Heart right ventricle (tissue), 16 donors: ENCODE measurements at regions not wholly inside any gene's neighbourhood (a gene's known extent, or its start where the extent isn't known, plus 50 kb on each side); places are given as distances from the start of the nearest gene placed in this dataset.

Source experiments
- ATAC-seq, 8 donors: fragments of 200-7000 bp; cut with Tn5 transposase; one replicate each; pipeline ENCODE4 v1.9.1; 2020; ENCODE audit warnings: mild to moderate bottlenecking in 8 of 8, moderate library complexity in 8 of 8, moderate number of reproducible peaks in 1 of 8
- DNase-seq, 2 donors: peaks; one replicate each; pipeline ENCODE4 v3.0.0-alpha.2; 2020
- H3K27ac ChIP-seq, 10 donors: fragments of 200-600 bp; sonication (generic) in 2 of 10; one replicate each; pipeline versions ENCODE4 v1.5.0 to v1.8.0; 2020 to 2022; ENCODE audit warnings: mild to moderate bottlenecking in 3 of 10
- H3K27me3 ChIP-seq, 7 donors: fragments of 200-600 bp; one replicate each; pipeline ENCODE4 v1.8.0; 2021 to 2022; ENCODE audit warnings: mild to moderate bottlenecking in 2 of 7
- H3K36me3 ChIP-seq, 9 donors: fragments of 200-600 bp; sonication (generic) in 1 of 9; one replicate each; pipeline versions ENCODE4 v1.5.0 to v1.8.0; 2020 to 2022; ENCODE audit warnings: mild to moderate bottlenecking in 2 of 9
- H3K4me1 ChIP-seq, 9 donors: fragments of 200-600 bp; sonication (generic) in 1 of 9; one replicate each; pipeline versions ENCODE4 v1.5.0 to v1.8.0; 2020 to 2022; ENCODE audit warnings: mild to moderate bottlenecking in 4 of 9
- H3K4me3 ChIP-seq, 10 donors: fragments of 200-600 bp; sonication (generic) in 2 of 10; one replicate each; pipeline versions ENCODE4 v1.5.0 to v1.8.0; 2020 to 2022; ENCODE audit warnings: mild to moderate bottlenecking in 7 of 10, moderate library complexity in 2 of 10
- H3K9me3 ChIP-seq, 11 donors: fragments of 200-600 bp in 10 of 11; sonication (generic) in 2 of 11; one replicate each; pipeline versions ENCODE4 v1.5.0 to v1.8.0; 2013 to 2022; ENCODE audit warnings: mild to moderate bottlenecking in 2 of 11, control low read depth in 1 of 11, moderate library complexity in 1 of 11
- CTCF ChIP-seq, 9 donors: fragments of 200-600 bp; sonication (generic) in 2 of 9; IDR thresholded peaks; one replicate each; pipeline versions ENCODE4 v1.5.0 to v1.8.0; 2021 to 2022; ENCODE audit warnings: antibody characterized with exemption in 9 of 9, mild to moderate bottlenecking in 5 of 9, moderate library complexity in 1 of 9
- WGBS, 2 donors: extraction: QIAGEN DNeasy Blood & Tissue Kit; methylation state at CpG; one replicate each; pipeline ENCODE4 v1.1.7; 2013; ENCODE audit warnings: inconsistent platforms in 1 of 2; 5-methylcytosine and 5-hydroxymethylcytosine counted together
- intact Hi-C, 10 donors: fragments of 100-400 bp; cut with DNase I; formaldehyde crosslinking; loops; one replicate each; pipeline versions ENCODE4 v1.11.1 to v1.14.2; 2022
- donor health status: Arrhythmogenic right ventricular cardiomyopathy.
- donor health status: ischemic (EF 13 %, LVEDD 7.1; RV severe dilation, severe dysfunction).
- donor health status: healthy with polysubstance abuse.
- donor health status: DM: no; HTN: yes; CAD: no.
- donor health status: DM: no; HTN: no; CAD: no.
- donor health status: ischemic (EF 25% LVEDD 6.9; RV normal size, moderate dysfunction).
- donor health status: ischemic (EF 25% LVEDD 5.7; RV mildly dilated, moderate dysfunction).
- donor health status: healthy.
- donor health status: DM: yes; HTN: yes; CAD: no.
- donor health status: Ischemic cardiomyopathy.
- donor health status: ischemic (EF 35%, LVEDD 5.7; RV mildly dilated, moderate dysfunction).
- donor health status: nonischemic (EF 11% LVEDD 7.7; RV severe dilation, severe dysfunction).
- donor health status: DM: yes; HTN: yes; CAD: no.
- donor health status: PGD.
- donor health status: ischemic (EF 29% LVEDD 5.4; RV normal size, mild dysfunction).
- donor health status: nonischemic (EF 23%, LVEDD 6.1; RV moderate dilation, normal function).

DNA sequence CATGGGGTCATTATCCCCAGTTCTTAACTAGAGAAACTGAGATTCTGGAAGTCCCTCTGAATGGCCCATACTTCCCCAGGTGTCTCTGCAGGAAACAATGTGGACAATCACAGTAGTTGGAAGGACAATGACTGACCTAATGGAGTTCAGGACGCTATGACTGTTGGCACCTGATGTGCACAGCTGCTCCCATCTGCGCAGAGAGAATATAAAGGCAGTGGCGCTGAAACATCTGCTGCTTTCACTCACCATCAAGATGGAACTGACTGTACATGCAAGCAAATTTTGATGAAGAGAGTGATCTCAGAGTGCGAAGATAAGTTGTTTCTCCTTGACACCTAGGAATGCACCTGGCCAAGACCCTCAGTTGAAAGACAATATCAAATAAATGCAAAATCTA is 395.7 kb upstream of the ASIC2 start:
- Histone ChIP-seq H3K9me3 (peaks cover 0 to 4% (median 0%) of the 10 kb centered on the region in 11 donors), H3K36me3 (no peaks in the 10 kb centered on the region), H3K4me1 (no peaks in the 10 kb centered on the region), H3K4me3 (no peak overlapping the region), H3K27me3 (peaks cover 0 to 22% (median 6%) of the 10 kb centered on the region in 7 donors), H3K27ac (no peak overlapping the region)
- WGBS, 2 donors = 81 to 84% methylated on average over 4 of the region's 4 CpGs
- TF ChIP-seq CTCF (IDR thresholded peaks at IDR 0.05) = no peak
- ATAC-seq = no peak
- no peak for DNase-seq
- intact Hi-C loops = no loop called here

DNA sequence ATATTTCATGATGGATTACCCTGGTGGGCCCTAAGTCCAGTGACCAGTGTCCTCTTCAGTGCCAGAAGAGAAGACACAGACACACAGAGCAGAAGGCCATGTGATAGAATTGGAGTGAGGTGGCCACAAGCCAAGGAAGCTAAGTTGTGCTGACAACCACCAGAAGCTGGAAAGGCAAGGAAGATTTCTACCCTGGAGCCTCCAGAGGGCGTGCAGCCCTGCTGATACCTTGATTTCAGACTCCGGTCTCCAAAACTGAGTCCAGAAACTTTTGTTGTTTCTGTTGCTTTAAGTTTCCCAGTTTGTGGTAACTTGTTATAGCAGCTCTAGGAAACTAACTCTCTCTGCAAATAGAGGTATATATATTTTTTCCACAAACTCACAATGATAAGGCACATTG is 396.6 kb upstream of the ASIC2 start:
- WGBS, 2 donors = 65 to 66% methylated on average over 2 of the region's 2 CpGs
- Histone ChIP-seq H3K4me3 (no peak overlapping the region), H3K9me3 (peaks cover 0 to 4% (median 0%) of the 10 kb centered on the region in 11 donors), H3K27ac (no peak overlapping the region), H3K36me3 (no peaks in the 10 kb centered on the region), H3K27me3 (peaks cover 0 to 28% (median 8%) of the 10 kb centered on the region in 7 donors), H3K4me1 (no peaks in the 10 kb centered on the region)
- DNase-seq (no peak), ATAC-seq (no peak)
- intact Hi-C loops = no loop called here
- no peak for TF ChIP-seq CTCF (IDR thresholded peaks at IDR 0.05)

- Histone ChIP-seq H3K27ac (no peak overlapping the region), H3K4me3 (no peak overlapping the region), H3K4me1 (no peaks in the 10 kb centered on the region), H3K27me3 (peaks cover 0 to 42% (median 16%) of the 10 kb centered on the region in 7 donors), H3K36me3 (no peaks in the 10 kb centered on the region), H3K9me3 (no peaks in the 10 kb centered on the region)
- intact Hi-C loops = no loop called here
- DNase-seq (no peak), ATAC-seq (no peak)
- no peak for TF ChIP-seq CTCF (IDR thresholded peaks at IDR 0.05)
Measured at GRCh38 chr17:33695431-33695830, 402.3 kb upstream of the ASIC2 start.

DNA sequence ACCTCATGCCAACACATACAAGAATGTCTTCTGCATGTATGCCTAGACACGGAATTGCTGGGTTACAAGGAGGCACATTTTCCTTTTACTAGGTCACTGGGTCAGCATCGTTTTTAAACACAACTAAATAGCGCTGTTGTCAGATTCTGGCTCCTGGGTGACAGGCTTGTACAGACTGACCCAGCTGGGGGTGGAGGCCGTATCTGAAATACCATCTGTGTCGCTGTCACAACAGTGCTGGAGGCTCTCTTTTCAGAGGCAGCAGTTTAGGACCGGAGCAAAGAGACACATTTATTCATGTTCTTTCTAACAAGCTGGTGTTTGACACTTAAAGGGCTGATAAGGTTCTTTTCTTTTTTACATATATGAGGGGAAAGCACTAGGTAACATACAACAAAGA is 403.0 kb upstream of the ASIC2 start:
- 57 to 67% methylated on average over 6 of the region's 6 CpGs for WGBS, 2 donors
- Histone ChIP-seq H3K9me3 (no peaks in the 10 kb centered on the region), H3K4me3 (no peak overlapping the region), H3K36me3 (no peaks in the 10 kb centered on the region), H3K27ac (no peak overlapping the region), H3K4me1 (no peaks in the 10 kb centered on the region), H3K27me3 (peaks cover 0 to 42% (median 18%) of the 10 kb centered on the region in 7 donors)
- no peak for ATAC-seq
- DNase-seq = no peak
- intact Hi-C loops = no loop called here
- no peak for TF ChIP-seq CTCF (IDR thresholded peaks at IDR 0.05)

- ATAC-seq (no peak), DNase-seq (no peak)
- Histone ChIP-seq H3K4me3 (no peak overlapping the region), H3K9me3 (no peaks in the 10 kb centered on the region), H3K36me3 (no peaks in the 10 kb centered on the region), H3K27me3 (peaks cover 0 to 52% (median 24%) of the 10 kb centered on the region in 7 donors), H3K4me1 (no peaks in the 10 kb centered on the region), H3K27ac (no peak overlapping the region)
- TF ChIP-seq CTCF (IDR thresholded peaks at IDR 0.05) = no peak
- intact Hi-C loops = no loop called here
- 65 to 72% methylated on average over 1 of the region's 1 CpG for whole genome bisulfite sequencing, 2 donors
Measured at GRCh38 chr17:33697557-33697956, 404.5 kb upstream of the ASIC2 start.
